Neural cell (in vitro differentiated cells): ENCODE measurements at regions not wholly inside any gene's neighbourhood (a gene's known extent, or its start where the extent isn't known, plus 50 kb on each side); places are given as distances from the start of the nearest gene placed in this dataset.

Source experiments
- H2AFZ ChIP-seq: fragments of 200-600, 300-800 bp; sonication (generic), shearing (Covaris generic); 2 replicates; pipeline ENCODE4 v1.6.0; 2014; ENCODE audit warnings: low read depth, mild to moderate bottlenecking, antibody characterized with exemption, low read length, moderate library complexity
- H3F3A ChIP-seq: fragments of 200-600 bp; shearing (Covaris generic); 2 replicates; pipeline ENCODE4 v1.6.1; 2016; ENCODE audit warnings: mild to moderate bottlenecking, moderate library complexity, mixed read lengths, antibody characterized with exemption, low read length; ENCODE audit not compliant: insufficient read depth, poor library complexity, severe bottlenecking
- H3K27ac ChIP-seq: fragments of 200-600, 300-800 bp; sonication (generic), shearing (Covaris generic); 2 replicates; pipeline ENCODE4 v1.5.1; 2014; ENCODE audit warnings: mild to moderate bottlenecking, low read length, moderate library complexity
- H3K27me3 ChIP-seq: fragments of 300-800, 200-600 bp; sonication (generic), shearing (Covaris generic); 2 replicates; pipeline ENCODE4 v1.6.0; 2014; ENCODE audit warnings: mild to moderate bottlenecking, low read depth, low read length, moderate library complexity; ENCODE audit not compliant: insufficient read depth
- H3K36me3 ChIP-seq: fragments of 300-800, 200-600 bp; sonication (generic), shearing (Covaris generic); 2 replicates; pipeline ENCODE4 v1.5.1; 2014; ENCODE audit warnings: mild to moderate bottlenecking, antibody characterized with exemption, low read length, moderate library complexity; ENCODE audit not compliant: insufficient read depth
- H3K4me2 ChIP-seq: fragments of 300-800, 200-600 bp; sonication (generic), shearing (Covaris generic); 2 replicates; pipeline ENCODE4 v1.6.0; 2014; ENCODE audit warnings: mild to moderate bottlenecking, low read length
- H3K4me3 ChIP-seq: fragments of 300-800, 200-600 bp; sonication (generic), shearing (Covaris generic); 2 replicates; pipeline ENCODE4 v1.5.1; 2014; ENCODE audit warnings: mild to moderate bottlenecking, low read length, moderate library complexity
- H3K79me2 ChIP-seq: fragments of 200-600 bp; shearing (Covaris generic); replicated peaks from 2 replicates; pipeline ENCODE4 v1.6.0; 2014; ENCODE audit warnings: mild to moderate bottlenecking, low read length, moderate library complexity; ENCODE audit not compliant: insufficient read depth
- H3K9ac ChIP-seq: fragments of 300-800, 200-600 bp; sonication (generic), shearing (Covaris generic); 2 replicates; pipeline ENCODE4 v1.6.1; 2016; ENCODE audit warnings: mild to moderate bottlenecking, low read length, mixed read lengths
- H3K9me2 ChIP-seq: fragments of 200-600 bp; shearing (Covaris generic); 2 replicates; pipeline ENCODE4 v1.6.1; 2016; ENCODE audit warnings: mild to moderate bottlenecking, low read length, mixed read lengths; ENCODE audit not compliant: insufficient read depth
- H3K9me3 ChIP-seq: fragments of 200-600, 300-800 bp; sonication (generic), shearing (Covaris generic); 2 replicates; pipeline ENCODE4 v1.6.1; 2016; ENCODE audit warnings: mild to moderate bottlenecking, mixed run types, low read length, moderate library complexity, mixed read lengths
- H4K20me1 ChIP-seq: fragments of 200-600 bp; shearing (Covaris generic); 2 replicates; pipeline ENCODE4 v1.6.1; 2016; ENCODE audit warnings: mild to moderate bottlenecking, mixed run types; ENCODE audit not compliant: insufficient read depth
- EP300 ChIP-seq: fragments of 450-650 bp; conservative IDR thresholded peaks from 2 replicates; pipeline ENCODE4 v1.6.1; 2014; ENCODE audit warnings: antibody characterized with exemption, mild to moderate bottlenecking, moderate library complexity; ENCODE audit not compliant: poor library complexity, severe bottlenecking
- EZH2 ChIP-seq: fragments of 200-600, 300-800 bp; shearing (Covaris generic), sonication (generic); IDR thresholded peaks from 2 replicates; pipeline ENCODE4 v1.6.1; 2014; ENCODE audit warnings: antibody characterized with exemption, low read length, borderline replicate concordance, mild to moderate bottlenecking; ENCODE audit not compliant: insufficient read depth, poor library complexity, severe bottlenecking
- MXI1 ChIP-seq: fragments of 450-650 bp; conservative IDR thresholded peaks from 2 replicates; pipeline ENCODE4 v1.6.1; 2014; ENCODE audit warnings: antibody characterized with exemption, mild to moderate bottlenecking; ENCODE audit not compliant: poor library complexity, severe bottlenecking
- POLR2AphosphoS5 ChIP-seq: IDR thresholded peaks from 2 replicates; pipeline ENCODE4 v1.6.1; 2012
- RAD21 ChIP-seq: fragments of 450-650 bp; conservative IDR thresholded peaks from 2 replicates; pipeline ENCODE4 v1.6.1; 2014; ENCODE audit warnings: antibody characterized with exemption, mild to moderate bottlenecking, moderate library complexity
- SMC3 ChIP-seq: fragments of 450-650 bp; conservative IDR thresholded peaks from 2 replicates; pipeline ENCODE4 v1.6.1; 2014; ENCODE audit warnings: antibody characterized with exemption, mild to moderate bottlenecking, moderate library complexity; ENCODE audit not compliant: poor library complexity
- TAF1 ChIP-seq: IDR thresholded peaks from 2 replicates; pipeline ENCODE4 v1.6.1; 2012; ENCODE audit warnings: low read depth
- TF ChIP-seq, protein P1 (sequence below): fragments of 450-650 bp; IDR thresholded peaks from 2 replicates; pipeline ENCODE4 v1.5.1; 2014; ENCODE audit warnings: antibody characterized with exemption, mild to moderate bottlenecking, moderate library complexity; ENCODE audit not compliant: poor library complexity, severe bottlenecking
- TF ChIP-seq, protein P2 (sequence below): IDR thresholded peaks from 2 replicates; pipeline ENCODE4 v1.6.1; 2012; ENCODE audit warnings: borderline replicate concordance

DNA sequence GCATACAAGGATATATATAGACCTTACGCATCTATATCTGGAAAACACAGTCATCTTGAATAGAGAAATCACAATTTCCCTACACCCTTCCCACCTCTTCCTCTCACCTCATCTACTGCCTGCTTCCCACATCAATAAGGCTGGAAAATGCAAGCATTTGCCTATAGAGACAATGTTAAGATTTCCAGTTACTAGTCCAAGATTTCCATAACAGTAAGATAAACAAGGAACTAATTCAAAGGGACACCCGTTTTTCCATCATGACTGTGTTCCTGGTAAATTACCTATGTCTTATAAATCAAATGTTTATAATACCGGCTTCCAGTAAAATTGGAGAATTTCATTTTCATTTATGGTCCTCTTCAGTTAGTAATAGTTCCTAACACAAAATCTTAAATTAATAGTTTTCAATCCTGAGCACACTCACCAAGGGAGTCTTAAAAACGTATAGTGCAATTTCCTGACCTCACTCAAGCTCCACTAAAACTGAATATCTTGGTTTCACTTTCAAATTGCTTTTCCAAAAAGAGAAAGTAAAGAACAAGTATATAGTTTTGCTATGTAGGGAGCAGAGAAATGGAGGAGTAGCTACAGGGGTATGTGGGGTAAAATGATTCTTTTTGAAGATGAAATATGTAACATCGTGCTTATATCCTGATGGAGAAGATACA, 398.7 kb downstream of the PLPP3 start:
- H3K27ac ChIP-seq, result no peak overlapping the region
- H3K9me2 ChIP-seq, result no peaks in the 10 kb centered on the region
- H3F3A ChIP-seq, result no peaks in the 10 kb centered on the region
- no peaks in the 10 kb centered on the region for H3K36me3 ChIP-seq
- H3K79me2 ChIP-seq, result no peaks in the 10 kb centered on the region
- no peaks in the 10 kb centered on the region for H4K20me1 ChIP-seq
- no peak overlapping the region for H3K4me3 ChIP-seq
- no peak overlapping the region for H3K9ac ChIP-seq
- no peak overlapping the region for H2AFZ ChIP-seq
- no peak for TF ChIP-seq MXI1
- TF ChIP-seq EP300, result no peak
- TF ChIP-seq, protein P1, sequence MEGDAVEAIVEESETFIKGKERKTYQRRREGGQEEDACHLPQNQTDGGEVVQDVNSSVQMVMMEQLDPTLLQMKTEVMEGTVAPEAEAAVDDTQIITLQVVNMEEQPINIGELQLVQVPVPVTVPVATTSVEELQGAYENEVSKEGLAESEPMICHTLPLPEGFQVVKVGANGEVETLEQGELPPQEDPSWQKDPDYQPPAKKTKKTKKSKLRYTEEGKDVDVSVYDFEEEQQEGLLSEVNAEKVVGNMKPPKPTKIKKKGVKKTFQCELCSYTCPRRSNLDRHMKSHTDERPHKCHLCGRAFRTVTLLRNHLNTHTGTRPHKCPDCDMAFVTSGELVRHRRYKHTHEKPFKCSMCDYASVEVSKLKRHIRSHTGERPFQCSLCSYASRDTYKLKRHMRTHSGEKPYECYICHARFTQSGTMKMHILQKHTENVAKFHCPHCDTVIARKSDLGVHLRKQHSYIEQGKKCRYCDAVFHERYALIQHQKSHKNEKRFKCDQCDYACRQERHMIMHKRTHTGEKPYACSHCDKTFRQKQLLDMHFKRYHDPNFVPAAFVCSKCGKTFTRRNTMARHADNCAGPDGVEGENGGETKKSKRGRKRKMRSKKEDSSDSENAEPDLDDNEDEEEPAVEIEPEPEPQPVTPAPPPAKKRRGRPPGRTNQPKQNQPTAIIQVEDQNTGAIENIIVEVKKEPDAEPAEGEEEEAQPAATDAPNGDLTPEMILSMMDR, result no peak
- TF ChIP-seq TAF1, result no peak
- no peak for TF ChIP-seq RAD21
- TF ChIP-seq POLR2AphosphoS5, result no peak
- TF ChIP-seq, protein P2, sequence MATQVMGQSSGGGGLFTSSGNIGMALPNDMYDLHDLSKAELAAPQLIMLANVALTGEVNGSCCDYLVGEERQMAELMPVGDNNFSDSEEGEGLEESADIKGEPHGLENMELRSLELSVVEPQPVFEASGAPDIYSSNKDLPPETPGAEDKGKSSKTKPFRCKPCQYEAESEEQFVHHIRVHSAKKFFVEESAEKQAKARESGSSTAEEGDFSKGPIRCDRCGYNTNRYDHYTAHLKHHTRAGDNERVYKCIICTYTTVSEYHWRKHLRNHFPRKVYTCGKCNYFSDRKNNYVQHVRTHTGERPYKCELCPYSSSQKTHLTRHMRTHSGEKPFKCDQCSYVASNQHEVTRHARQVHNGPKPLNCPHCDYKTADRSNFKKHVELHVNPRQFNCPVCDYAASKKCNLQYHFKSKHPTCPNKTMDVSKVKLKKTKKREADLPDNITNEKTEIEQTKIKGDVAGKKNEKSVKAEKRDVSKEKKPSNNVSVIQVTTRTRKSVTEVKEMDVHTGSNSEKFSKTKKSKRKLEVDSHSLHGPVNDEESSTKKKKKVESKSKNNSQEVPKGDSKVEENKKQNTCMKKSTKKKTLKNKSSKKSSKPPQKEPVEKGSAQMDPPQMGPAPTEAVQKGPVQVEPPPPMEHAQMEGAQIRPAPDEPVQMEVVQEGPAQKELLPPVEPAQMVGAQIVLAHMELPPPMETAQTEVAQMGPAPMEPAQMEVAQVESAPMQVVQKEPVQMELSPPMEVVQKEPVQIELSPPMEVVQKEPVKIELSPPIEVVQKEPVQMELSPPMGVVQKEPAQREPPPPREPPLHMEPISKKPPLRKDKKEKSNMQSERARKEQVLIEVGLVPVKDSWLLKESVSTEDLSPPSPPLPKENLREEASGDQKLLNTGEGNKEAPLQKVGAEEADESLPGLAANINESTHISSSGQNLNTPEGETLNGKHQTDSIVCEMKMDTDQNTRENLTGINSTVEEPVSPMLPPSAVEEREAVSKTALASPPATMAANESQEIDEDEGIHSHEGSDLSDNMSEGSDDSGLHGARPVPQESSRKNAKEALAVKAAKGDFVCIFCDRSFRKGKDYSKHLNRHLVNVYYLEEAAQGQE, result no peak
- TF ChIP-seq EZH2, result no peak
- TF ChIP-seq SMC3, result no peak
- no peaks in the 10 kb centered on the region for H3K9me3 ChIP-seq
- no peaks in the 10 kb centered on the region for H3K27me3 ChIP-seq
- H3K4me2 ChIP-seq, result no peak overlapping the region

DNA sequence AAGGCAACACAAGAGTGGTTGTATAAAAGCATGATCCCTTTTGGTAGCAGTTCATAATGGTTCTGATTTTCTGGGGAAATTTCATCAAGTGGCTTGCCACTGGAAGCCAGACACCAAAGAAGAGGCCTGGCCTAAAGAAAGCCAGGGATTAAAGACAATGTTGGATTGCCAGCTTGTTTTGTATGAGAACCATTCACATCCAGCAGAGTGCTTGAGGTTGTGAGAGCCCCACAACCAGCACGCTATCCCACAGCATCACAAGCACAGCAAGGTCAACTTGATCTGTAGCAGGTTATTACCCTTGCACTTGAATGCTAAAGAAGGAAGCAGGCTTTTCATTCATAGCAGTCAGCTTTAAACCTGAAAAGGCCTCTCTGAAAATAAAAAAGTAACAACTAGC, 399.8 kb downstream of the PLPP3 start:
- no peak overlapping the region for H3K4me3 ChIP-seq

More for the DNA sequence above, 399.8 kb downstream of the PLPP3 start:
- no peak overlapping the region for H3K4me2 ChIP-seq
- H3K79me2 ChIP-seq, result no peaks in the 10 kb centered on the region
- no peak overlapping the region for H3K9ac ChIP-seq
- H3K9me2 ChIP-seq, result no peaks in the 10 kb centered on the region
- no peak overlapping the region for H3K27ac ChIP-seq
- H4K20me1 ChIP-seq, result no peaks in the 10 kb centered on the region
- TF ChIP-seq RAD21 (no peak), EZH2 (no peak), EP300 (no peak), TAF1 (no peak), SMC3 (no peak)
- TF ChIP-seq, protein P2, result no peak
- TF ChIP-seq, protein P1, result no peak
- H3K36me3 ChIP-seq, result no peaks in the 10 kb centered on the region
- no peaks in the 10 kb centered on the region for H3K27me3 ChIP-seq
- H3K9me3 ChIP-seq, result no peaks in the 10 kb centered on the region
- no peak overlapping the region for H2AFZ ChIP-seq
- no peaks in the 10 kb centered on the region for H3F3A ChIP-seq
